IMR-90 (cell line): ENCODE measurements at regions not wholly inside any gene's neighbourhood (a gene's known extent, or its start where the extent isn't known, plus 50 kb on each side); places are given as distances from the start of the nearest gene placed in this dataset.

Source experiments
- ATAC-seq: fragments of 200-7000 bp; cut with Tn5 transposase; 2 replicates; pipeline ENCODE4 v1.9.1; 2020; ENCODE audit warnings: low read depth, mild to moderate bottlenecking, moderate library complexity
- BruUV-seq: library from RNA; stranded (reverse); fragments of 400-500 nt; replicated peaks from 2 replicates; lab custom pipeline; 2021; lab: Mats Ljungman, UMichigan
- CTCF ChIA-PET: fragments of 300-600 bp; formaldehyde crosslinking; extraction: SDS; loops from one replicate; lab custom pipeline; 2021; ENCODE audit warnings: antibody characterized with exemption; lab: Yijun Ruan, JAX
- POLR2A ChIA-PET: fragments of 300-600 bp; sonication (Branson Sonifier 250); formaldehyde crosslinking; loops from one replicate; lab custom pipeline; 2022; ENCODE audit warnings: antibody characterized with exemption; ENCODE audit not compliant: unreplicated experiment; lab: Charles Lee
- DNase-seq: peaks from one replicate; pipeline ENCODE4 v3.0.0; 2013
- H2AFZ ChIP-seq: replicated peaks from 2 replicates; pipeline ENCODE3; 2013; ENCODE audit warnings: low read length, mild to moderate bottlenecking; ENCODE audit not compliant: poor library complexity
- H2AK5ac ChIP-seq: 2 replicates; pipeline ENCODE4 v1.6.1; 2013; ENCODE audit warnings: low read depth, low read length, inconsistent platforms
- H2AK9ac ChIP-seq: replicated peaks from 2 replicates; pipeline ENCODE3; 2013; ENCODE audit warnings: mild to moderate bottlenecking, low read depth, low read length, moderate library complexity; ENCODE audit not compliant: poor library complexity
- H2BK120ac ChIP-seq: 2 replicates; pipeline ENCODE4 v1.6.1; 2013; ENCODE audit warnings: low read depth, low read length, inconsistent platforms
- H2BK15ac ChIP-seq: 3 replicates; pipeline ENCODE4 v1.6.1; 2013; ENCODE audit warnings: low read depth, low read length, inconsistent platforms
- H2BK20ac ChIP-seq: 2 replicates; pipeline ENCODE4 v1.6.1; 2013; ENCODE audit warnings: low read depth, mild to moderate bottlenecking, inconsistent platforms, low read length, moderate library complexity
- H2BK5ac ChIP-seq: 2 replicates; pipeline ENCODE4 v1.6.1; 2013; ENCODE audit warnings: mild to moderate bottlenecking, low read depth, low read length, inconsistent platforms; ENCODE audit not compliant: poor library complexity, severe bottlenecking
- H3K14ac ChIP-seq: replicated peaks from 2 replicates; pipeline ENCODE4 v1.6.1; 2013; ENCODE audit warnings: low read depth, low read length, inconsistent platforms
- H3K18ac ChIP-seq: 2 replicates; pipeline ENCODE4 v1.6.1; 2013; ENCODE audit warnings: low read depth, low read length, control low read depth
- H3K23ac ChIP-seq: 2 replicates; pipeline ENCODE4 v1.6.1; 2013; ENCODE audit warnings: low read depth, low read length, inconsistent platforms
- H3K27ac ChIP-seq: 2 replicates; pipeline ENCODE4 v1.5.1; 2013; ENCODE audit warnings: mild to moderate bottlenecking, control low read depth, low read length; ENCODE audit not compliant: insufficient read depth
- H3K27me3 ChIP-seq: 2 replicates; pipeline ENCODE4 v1.6.1; 2013; ENCODE audit warnings: low read length; ENCODE audit not compliant: control insufficient read depth, insufficient read depth
- H3K36me3 ChIP-seq: 2 replicates; pipeline ENCODE4 v1.6.1; 2013; ENCODE audit warnings: low read length, mixed read lengths; ENCODE audit not compliant: control insufficient read depth, insufficient read depth
- H3K4ac ChIP-seq: 2 replicates; pipeline ENCODE4 v1.6.1; 2013; ENCODE audit warnings: low read depth, low read length, inconsistent platforms
- H3K4me1 ChIP-seq: 2 replicates; pipeline ENCODE4 v1.6.1; 2013; ENCODE audit warnings: low read length, mixed read lengths; ENCODE audit not compliant: control insufficient read depth, insufficient read depth
- H3K4me2 ChIP-seq: 2 replicates; pipeline ENCODE4 v1.6.1; 2013; ENCODE audit warnings: low read depth, mild to moderate bottlenecking, control low read depth, low read length, moderate library complexity
- H3K4me3 ChIP-seq: 2 replicates; pipeline ENCODE4 v1.5.1; 2013; ENCODE audit warnings: low read depth, mild to moderate bottlenecking, control low read depth, low read length, moderate library complexity; ENCODE audit not compliant: insufficient read depth
- H3K56ac ChIP-seq: 2 replicates; pipeline ENCODE4 v1.6.1; 2013; ENCODE audit warnings: low read length, inconsistent platforms; ENCODE audit not compliant: insufficient read depth; ENCODE audit errors: extremely low read depth
- H3K79me1 ChIP-seq, 2 experiments: 2 replicates each; pipeline ENCODE4 v1.6.1; 2013; ENCODE audit warnings: low read length in 2 of 2, inconsistent platforms in 1 of 2, low read depth in 1 of 2
- H3K9ac ChIP-seq: 2 replicates; pipeline ENCODE4 v1.6.1; 2013; ENCODE audit warnings: low read depth, low read length, control low read depth
- H3K9me1 ChIP-seq: 2 replicates; pipeline ENCODE4 v1.6.1; 2013; ENCODE audit warnings: low read length, inconsistent platforms; ENCODE audit not compliant: insufficient read depth
- H3K9me3 ChIP-seq: 2 replicates; pipeline ENCODE4 v1.6.1; 2013; ENCODE audit warnings: low read length; ENCODE audit not compliant: control insufficient read depth, insufficient read depth
- H4K20me1 ChIP-seq: 2 replicates; pipeline ENCODE4 v1.6.1; 2013; ENCODE audit warnings: low read length, inconsistent platforms; ENCODE audit not compliant: insufficient read depth
- H4K5ac ChIP-seq: 2 replicates; pipeline ENCODE4 v1.6.1; 2013; ENCODE audit warnings: mild to moderate bottlenecking, low read depth, low read length, control low read depth
- H4K8ac ChIP-seq, 2 experiments: 2 replicates each; pipeline ENCODE4 v1.6.1; 2013; ENCODE audit warnings: low read depth in 2 of 2, low read length in 2 of 2, control low read depth in 1 of 2, inconsistent platforms in 1 of 2
- H4K91ac ChIP-seq: 2 replicates; pipeline ENCODE4 v1.6.1; 2013; ENCODE audit warnings: low read depth, low read length, inconsistent platforms; ENCODE audit not compliant: insufficient read depth
- BHLHE40 ChIP-seq: fragments of 150-350 bp; IDR thresholded peaks from 2 replicates; pipeline ENCODE4 v1.6.1; 2016; ENCODE audit warnings: mild to moderate bottlenecking, low read depth, low read length
- CEBPB ChIP-seq: IDR thresholded peaks from 2 replicates; pipeline ENCODE4 v1.6.1; 2012; ENCODE audit warnings: low read depth, low read length, improper control_type of control experiment
- CHD1 ChIP-seq: IDR thresholded peaks from 2 replicates; pipeline ENCODE4 v1.6.1; 2012; ENCODE audit warnings: low read depth, low read length, improper control_type of control experiment
- ELK1 ChIP-seq: fragments of 150-350 bp; IDR thresholded peaks from 2 replicates; pipeline ENCODE4 v1.6.1; 2016; ENCODE audit warnings: low read depth, mild to moderate bottlenecking, low read length, moderate library complexity, borderline replicate concordance
- FOS ChIP-seq: fragments of 150-350 bp; IDR thresholded peaks from 2 replicates; pipeline ENCODE4 v1.6.1; 2016; ENCODE audit warnings: low read depth, low read length
- MAFK ChIP-seq: IDR thresholded peaks from 2 replicates; pipeline ENCODE4 v1.6.1; 2012; ENCODE audit warnings: low read depth, low read length, improper control_type of control experiment
- MXI1 ChIP-seq: IDR thresholded peaks from 2 replicates; pipeline ENCODE4 v1.6.1; 2012; ENCODE audit warnings: low read depth, mild to moderate bottlenecking, low read length, moderate library complexity, borderline replicate concordance
- NFE2L2 ChIP-seq: fragments of 150-350 bp; IDR thresholded peaks from 2 replicates; pipeline ENCODE4 v1.6.1; 2016; ENCODE audit warnings: low read depth, mild to moderate bottlenecking, low read length
- POLR2A ChIP-seq: IDR thresholded peaks from 2 replicates; pipeline ENCODE4 v1.6.1; 2012; ENCODE audit warnings: mild to moderate bottlenecking, low read depth, low read length
- RCOR1 ChIP-seq: IDR thresholded peaks from 2 replicates; pipeline ENCODE4 v1.6.1; 2012; ENCODE audit warnings: mild to moderate bottlenecking, low read length, improper control_type of control experiment; ENCODE audit not compliant: insufficient replicate concordance
- RFX5 ChIP-seq: IDR thresholded peaks from 2 replicates; pipeline ENCODE4 v1.8.0; 2012; ENCODE audit warnings: low read depth, mild to moderate bottlenecking, low read length, moderate library complexity
- USF2 ChIP-seq: fragments of 150-350 bp; IDR thresholded peaks from 2 replicates; pipeline ENCODE4 v1.6.1; 2017; ENCODE audit warnings: mild to moderate bottlenecking, antibody characterized with exemption, low read length, low read depth
- WGBS, 2 experiments: methylation state at CpG; one replicate each; pipeline versions ENCODE4 v1.1.5 to v1.1.7; 2013; ENCODE audit warnings: missing lambda C conversion rate in 2 of 2; ENCODE audit not compliant: insufficient read length in 1 of 2; ENCODE audit errors: extremely low coverage in 2 of 2; 5-methylcytosine and 5-hydroxymethylcytosine counted together
- dilution Hi-C: fragments of 300-500 bp; cut with HindIII; formaldehyde crosslinking; loops from one replicate; pipeline ENCODE4 v1.14.3; 2018; ENCODE audit warnings: low sequenced_read_pairs; ENCODE audit not compliant: unreplicated experiment
- in situ Hi-C: fragments of 300-500 bp; cut with MboI; formaldehyde crosslinking; loops from 3 replicates; pipeline ENCODE4 v1.14.3; 2019; ENCODE audit warnings: low sequenced_read_pairs, inconsistent platforms, mixed read lengths
- intact Hi-C: fragments of 100-400 bp; cut with micrococcal nuclease; formaldehyde crosslinking; loops from 2 replicates; pipeline ENCODE4 v1.10.0; 2022

DNA sequence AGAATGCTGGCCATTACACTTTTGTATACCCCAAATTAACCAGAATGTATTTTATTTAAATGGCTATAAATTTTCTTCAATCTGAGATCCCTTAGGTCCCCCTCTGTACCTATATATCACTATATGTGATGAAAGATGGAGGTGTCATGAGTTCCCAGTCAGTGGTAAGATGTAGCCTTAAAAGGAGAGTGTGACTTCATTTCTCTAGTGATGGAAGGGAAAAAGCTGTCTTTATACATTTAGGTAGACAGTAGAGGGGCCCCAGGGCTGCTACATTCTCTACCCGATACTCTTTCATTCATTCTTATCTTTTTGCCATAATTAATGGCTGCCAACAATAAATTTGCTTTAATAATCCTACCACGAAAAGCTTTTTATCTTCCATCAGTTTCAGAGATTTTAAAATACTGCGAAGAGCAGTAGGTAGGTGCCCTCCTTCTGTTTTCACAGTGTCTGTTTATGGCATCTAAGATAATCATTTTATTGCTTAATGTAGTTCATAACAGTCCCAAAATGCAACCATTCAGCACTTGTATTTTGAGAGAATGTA, 301.3 kb downstream of the ZNF608 start:
- Histone ChIP-seq H3K4me2 (no peak overlapping the region), H3K9me3 (no peaks in the 10 kb centered on the region), H3K79me1 (no peaks in the 10 kb centered on the region), H3K23ac (no peak overlapping the region), H4K8ac (no peak overlapping the region), H2BK15ac (no peak overlapping the region), H3K18ac (no peak overlapping the region), H3K27me3 (peaks cover 9% of the 10 kb centered on the region), H4K91ac (no peak overlapping the region), H3K36me3 (no peaks in the 10 kb centered on the region), H4K5ac (no peak overlapping the region), H2AK9ac (no peak overlapping the region), H3K9ac (no peak overlapping the region), H2BK120ac (no peak overlapping the region), H3K9me1 (no peaks in the 10 kb centered on the region), H2BK5ac (no peak overlapping the region), H3K4ac (no peak overlapping the region), H4K20me1 (no peaks in the 10 kb centered on the region), H2AFZ (no peak overlapping the region), H3K4me3 (no peak overlapping the region), H3K4me1 (no peaks in the 10 kb centered on the region), H3K56ac (no peak overlapping the region), H2BK20ac (no peak overlapping the region), H3K14ac (no peak overlapping the region), H3K27ac (no peak overlapping the region), H2AK5ac (no peak overlapping the region)
- no peak for TF ChIP-seq RFX5
- TF ChIP-seq BHLHE40, result no peak
- no peak for TF ChIP-seq CHD1
- TF ChIP-seq RCOR1, result no peak
- no peak for TF ChIP-seq USF2
- TF ChIP-seq MAFK, result no peak
- TF ChIP-seq NFE2L2, result no peak
- TF ChIP-seq MXI1, result no peak
- TF ChIP-seq CEBPB, result no peak
- no peak for TF ChIP-seq POLR2A
- no peak for TF ChIP-seq FOS
- no peak for TF ChIP-seq ELK1
- DNase-seq (no peak), ATAC-seq (no peak)
- WGBS, 2 experiments, result no CpG with 5 or more reads among the region's 3 CpGs
- BruUV-seq, result no TSS peak
- CTCF ChIA-PET, result no interaction called here
- POLR2A ChIA-PET, result no interaction called here
- in situ Hi-C loops, result no loop called here
- dilution Hi-C loops, result no loop called here
- intact Hi-C loops, result no loop called here
